ENCODE measurements at regions not wholly inside any gene's neighbourhood (a gene's known extent, or its start where the extent isn't known, plus 50 kb on each side); places are given as distances from the start of the nearest gene placed in this dataset.

DNA sequence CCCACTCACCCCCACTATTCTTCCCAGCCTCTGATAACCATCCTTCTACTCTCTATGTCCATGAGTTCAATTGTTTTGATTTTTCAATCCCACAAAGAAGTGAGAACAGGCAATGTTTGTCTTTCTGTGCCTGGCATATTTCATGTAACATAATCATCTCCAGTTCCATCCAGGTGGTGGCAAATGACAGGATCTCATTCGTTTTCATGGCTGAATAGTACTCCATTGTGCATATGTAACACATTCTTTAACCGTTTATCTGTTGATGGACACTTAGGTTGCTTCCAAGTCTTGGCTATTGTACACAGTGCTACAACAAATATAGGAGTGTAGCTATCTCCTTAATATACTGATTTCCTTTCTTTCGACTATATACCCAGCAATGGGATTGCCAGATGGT is 169.3 kb upstream of the NFIA start:
- DNase-seq, result no peak

DNA sequence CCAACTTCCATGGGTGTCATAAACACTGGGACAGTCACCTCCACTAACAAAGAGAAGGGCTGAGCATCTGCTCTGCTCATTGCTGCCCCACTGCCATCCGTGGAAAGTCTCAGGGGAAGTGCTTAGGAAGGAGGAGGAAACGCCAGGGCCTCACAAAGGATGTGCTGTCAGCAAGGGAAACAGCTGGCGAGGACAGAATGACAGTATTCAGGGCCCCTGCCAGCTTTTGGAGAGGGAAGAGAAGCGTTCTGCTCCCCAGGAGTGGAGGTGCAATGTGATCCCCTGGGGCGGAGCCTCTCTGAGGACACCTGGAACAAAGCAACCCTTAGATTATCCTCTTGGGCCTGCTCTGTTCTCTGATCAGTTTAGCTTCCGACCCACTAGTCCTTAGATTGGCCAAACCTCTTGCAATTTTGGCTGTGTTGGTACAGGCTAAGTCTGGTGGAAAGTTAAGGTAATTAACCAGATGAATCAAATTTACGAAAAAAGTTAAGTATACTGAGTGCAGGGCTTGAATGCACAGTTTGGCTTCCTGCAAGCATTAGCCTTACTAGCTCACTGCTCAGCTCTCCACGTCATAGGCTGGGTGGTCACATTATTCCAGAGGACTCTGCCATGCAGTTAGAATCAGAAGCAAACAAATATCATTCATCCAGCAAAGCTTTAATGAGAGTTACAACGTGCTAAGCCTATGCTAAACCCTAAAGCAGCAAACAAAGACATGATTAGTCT is 170.2 kb upstream of the NFIA start:
- no peak for DNase-seq

DNA sequence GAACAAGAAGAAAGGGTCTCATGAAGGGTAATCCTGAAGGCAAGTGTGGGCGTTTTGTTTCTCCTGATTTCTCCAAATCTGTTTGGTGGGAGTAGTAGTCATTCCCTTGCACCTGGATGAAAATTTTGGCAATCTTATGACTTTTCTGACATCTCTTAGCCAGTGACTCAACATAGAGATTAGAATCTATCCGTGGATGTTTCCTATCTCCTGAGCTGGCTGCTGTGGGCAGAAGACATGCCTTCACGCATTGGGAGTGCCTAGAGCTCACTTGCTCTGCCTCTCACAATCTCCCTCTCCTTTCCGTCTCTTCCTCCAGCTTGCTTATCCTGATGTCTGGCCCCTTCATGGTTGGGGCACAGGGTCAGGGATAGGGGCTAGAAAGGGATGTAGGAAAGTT is 174.2 kb upstream of the NFIA start:
- no peak for DNase-seq

DNA sequence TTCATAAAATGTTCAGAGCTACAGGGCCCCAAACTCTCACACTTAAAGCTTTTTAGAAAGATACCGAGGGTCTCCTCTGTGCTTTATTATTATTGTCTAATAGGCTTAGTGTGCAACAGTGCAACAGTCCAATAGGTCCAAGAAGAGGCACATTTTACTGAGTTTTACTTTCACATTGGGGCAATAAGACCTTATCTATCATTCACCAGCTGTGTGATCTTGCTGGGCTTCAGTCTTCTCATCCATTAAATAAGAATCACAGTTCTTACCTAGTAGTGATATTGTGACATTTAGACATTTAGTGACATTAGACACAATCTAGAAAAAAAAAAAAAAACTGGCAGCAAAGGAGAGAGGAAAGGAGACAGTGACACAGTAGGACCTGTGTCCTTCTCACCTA is 175.8 kb upstream of the NFIA start:
- no peak for DNase-seq

DNA sequence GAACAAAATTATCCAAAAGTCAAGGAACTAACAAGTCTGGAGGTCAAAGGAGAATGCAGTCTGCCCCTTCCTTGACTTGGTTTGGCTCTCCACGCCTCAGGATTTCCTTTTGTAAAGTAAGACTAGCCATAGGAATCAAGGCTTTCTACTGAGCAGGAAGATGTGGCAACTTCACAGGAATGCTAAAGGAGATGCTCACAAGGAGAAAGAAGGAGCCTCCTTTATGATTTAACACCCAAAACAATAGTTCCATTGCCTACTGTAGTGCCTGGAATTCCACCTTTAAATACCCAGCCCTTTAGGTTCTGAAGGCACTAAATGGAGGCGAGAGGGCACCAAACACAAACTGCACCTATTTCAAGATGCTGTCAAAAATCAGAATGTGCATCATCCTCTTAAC is 176.3 kb upstream of the NFIA start:
- DNase-seq, result no peak

DNA sequence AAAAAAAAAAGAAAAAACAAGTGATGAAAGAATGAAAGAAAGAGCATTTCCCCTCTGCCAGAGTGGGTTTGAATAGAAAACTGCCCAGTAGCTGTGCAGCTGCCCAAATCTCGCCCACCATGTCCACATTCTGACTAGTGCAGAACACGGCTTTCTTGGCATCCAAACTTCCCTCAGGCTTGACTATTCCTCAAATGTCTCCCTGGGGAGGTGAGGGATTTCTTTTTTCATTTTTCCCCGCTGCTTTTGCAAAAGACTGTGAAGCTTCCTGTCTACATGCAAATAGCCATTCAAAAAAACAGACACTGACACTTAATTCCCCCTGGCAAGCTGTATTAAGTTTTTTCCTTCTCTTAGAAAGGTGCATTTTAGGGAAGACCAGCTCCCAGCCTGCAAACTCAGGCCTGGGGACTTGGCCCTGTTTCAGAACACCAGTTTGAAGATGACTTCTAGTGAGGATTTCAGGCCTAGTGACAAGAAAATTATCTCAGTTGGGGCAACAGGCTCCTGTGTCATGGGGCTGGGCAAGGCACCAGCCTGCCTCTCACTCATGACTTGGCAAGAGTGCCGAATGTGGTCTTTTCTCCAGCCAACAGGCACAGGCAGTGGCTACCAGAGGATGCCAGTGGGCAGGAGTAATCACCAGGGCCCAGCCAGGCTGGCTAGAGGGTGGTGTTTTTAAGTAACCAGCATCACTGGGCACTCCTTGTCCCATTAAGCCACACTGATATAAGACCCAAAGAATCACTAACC is 178.1 kb upstream of the NFIA start:
- no peak for DNase-seq

DNA sequence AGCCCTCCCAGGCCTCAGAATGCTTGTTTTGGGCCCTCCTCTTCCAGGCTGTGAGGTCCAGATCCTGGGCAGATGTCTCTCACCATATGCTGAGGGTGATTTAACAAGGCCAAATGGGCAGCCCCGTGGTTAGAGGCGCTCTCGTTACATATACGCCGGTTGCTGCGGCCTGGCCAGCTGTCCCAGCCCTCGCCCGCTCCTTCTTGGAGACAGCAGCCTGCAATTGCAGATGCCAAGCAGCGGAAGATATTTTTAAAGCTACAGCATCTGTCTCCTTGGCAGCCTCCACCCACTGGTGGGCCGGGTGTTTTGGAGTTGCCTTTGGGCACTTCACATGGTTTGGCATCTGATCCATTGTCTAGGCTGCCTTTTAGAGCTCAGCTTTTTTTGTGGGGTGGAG is 178.8 kb upstream of the NFIA start:
- no peak for DNase-seq

DNA sequence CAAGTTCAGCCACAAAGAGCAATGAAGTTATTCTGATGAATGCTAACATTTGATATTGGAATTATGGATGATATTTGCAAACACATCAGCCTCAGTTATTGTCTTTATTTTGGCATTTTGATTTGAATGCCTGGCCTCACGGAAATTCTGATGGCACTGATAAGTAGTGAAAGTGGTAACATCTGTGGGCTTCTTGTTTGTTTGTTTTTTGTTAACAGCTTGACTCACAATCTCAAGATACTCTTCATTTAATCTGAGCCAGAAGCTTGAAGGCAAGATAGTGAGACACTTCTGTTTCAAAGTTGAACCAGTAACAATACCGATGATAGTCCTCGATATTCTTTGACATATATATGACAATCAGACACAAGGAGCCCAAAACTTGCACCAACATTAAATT is 182.9 kb upstream of the NFIA start:
- no peak for DNase-seq

DNA sequence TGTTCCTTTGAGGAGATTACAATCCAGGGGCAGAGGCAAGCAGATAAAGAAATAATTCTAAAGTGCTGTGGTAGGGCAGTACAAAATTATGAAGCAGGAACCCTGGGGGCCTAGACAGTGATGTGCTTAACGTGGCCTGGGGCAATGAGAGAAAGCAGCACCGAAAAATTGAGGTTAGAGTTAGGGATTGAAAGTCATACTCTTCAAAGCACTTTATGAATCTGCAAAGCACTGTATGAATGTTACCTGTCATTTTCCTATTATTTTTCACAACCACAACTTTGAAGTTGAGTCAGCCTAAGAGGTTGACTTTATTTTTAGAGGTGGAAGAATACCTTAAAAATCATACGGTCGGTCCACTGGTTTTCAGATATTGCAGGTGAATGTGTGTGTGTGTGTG is 183.4 kb upstream of the NFIA start:
- DNase-seq, result no peak

DNA sequence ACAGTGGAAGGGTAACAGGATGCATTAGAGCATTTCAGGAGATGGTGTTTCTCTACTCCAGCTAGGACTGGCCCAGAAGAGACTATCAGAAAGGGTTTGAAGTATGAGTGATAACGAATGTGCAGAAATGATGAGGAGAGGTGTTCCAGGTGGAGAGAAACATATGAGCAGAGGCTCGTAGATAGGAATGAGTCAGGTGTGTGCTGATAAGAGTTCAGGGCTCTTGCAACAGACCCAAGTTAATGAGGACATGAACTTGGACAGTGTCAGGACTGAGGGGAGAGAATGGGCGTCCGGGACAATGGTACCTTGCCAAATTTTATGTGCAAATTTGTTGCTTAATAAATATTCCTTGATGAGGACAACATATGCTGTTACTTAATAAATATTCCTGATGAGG is 183.9 kb upstream of the NFIA start:
- no peak for DNase-seq

DNA sequence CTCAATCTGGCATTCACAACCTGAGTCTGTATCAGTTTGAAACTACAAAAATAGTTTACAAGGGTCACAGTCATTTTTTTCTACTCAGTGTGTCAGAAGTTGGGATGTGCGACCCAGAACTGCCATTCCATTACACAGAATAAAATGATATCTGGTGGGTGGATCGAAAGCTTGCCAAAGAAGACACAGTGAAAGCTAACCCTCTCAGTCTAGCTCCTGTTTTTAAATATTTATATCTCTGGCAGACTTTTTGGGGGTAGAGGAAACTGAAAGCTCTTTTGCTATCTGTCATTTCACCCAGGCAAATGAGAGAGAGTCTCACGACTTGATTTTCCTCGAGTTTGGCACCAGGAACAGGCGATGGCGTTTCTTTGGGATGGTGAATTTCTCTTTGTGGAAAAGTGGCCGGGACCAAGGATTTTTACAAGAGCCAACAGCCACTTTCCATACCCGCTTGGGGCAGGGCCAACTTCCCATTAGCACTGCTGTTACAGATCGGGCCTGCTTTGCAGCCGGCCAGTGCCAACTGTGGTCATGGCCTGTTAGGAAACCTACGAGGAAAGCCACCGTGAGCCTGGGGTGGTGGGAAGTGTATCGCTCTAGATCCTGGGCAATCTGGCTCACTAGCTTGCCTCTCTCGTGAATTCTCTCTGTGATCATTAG is 185.5 kb upstream of the NFIA start:
- DNase-seq, result no peak

DNA sequence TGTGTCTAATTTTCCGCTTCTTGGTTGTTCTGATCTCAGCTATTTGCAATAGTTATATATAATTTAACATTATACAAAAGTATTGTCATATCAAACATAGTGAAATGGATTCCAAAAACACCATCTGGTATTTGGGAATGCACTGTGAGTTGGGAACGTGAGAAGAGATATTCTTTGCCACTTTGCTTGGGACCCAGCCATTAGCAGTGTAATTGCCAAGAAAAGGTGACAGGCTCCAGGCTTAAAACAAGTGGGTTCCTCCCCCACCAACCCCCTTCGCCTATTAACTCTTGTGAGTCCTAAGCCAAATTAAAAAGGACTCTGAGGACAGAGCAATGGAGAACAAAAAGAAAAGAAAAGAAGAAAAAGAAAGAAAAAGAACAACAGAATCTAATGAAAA is 186.7 kb upstream of the NFIA start:
- no peak for DNase-seq

DNA sequence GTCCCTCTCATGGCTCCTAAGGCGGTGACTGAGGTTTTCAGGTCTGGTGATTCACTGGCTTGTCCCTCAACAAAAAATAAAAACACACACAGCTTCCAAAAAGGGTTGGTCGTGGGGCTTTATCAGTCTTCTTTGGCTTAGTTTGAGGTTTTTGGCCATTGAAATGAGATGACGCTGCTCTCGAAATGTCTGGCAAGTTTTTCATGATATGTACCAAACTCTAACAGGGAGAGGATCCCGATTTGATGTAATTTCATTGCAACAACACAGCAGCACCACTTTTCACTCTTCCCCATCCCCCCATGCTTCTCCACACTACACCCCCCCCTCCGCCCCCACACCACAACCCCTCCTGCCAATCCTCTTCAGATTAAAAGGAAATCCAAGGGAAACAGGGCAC is 187.1 kb upstream of the NFIA start:
- DNase-seq, result no peak

DNA sequence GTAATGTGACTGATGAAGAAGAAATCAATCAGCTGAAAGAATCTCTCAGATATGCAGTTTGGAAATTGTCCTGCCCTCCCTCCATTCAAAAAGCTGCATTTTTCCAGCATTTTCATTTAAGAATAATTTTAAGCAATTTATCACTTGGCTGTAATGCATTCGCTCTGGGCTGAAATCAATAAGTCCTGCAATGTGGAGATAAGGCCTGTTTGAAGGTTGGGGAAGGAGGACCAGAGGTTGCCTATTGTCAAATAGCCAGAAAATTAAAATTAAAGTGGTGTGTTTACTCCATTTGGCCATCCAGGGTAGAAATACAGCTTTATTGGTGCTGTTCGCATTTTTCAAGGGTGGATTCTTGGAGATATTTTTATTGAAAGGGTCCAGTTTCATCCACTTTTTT is 187.6 kb upstream of the NFIA start:
- DNase-seq, result no peak

DNA sequence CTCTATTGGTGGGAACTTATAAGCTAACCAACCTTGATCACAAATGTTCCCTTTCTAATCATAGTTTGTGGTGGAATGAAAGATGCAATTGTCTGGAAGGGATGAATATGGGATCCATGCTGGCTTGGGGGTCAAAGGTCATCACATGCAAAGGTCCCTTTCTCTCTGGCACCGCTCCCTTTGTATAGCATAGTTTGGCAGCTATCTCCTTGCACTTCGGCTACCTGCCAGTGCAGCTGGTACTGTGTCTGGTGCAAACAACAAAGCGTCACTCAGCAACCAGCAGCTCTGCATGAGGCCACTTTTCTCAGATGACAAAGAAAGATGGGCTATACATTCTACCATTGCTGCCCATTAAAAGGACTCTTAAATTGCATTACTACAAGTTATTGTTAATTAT is 188.2 kb upstream of the NFIA start:
- DNase-seq, result no peak

DNA sequence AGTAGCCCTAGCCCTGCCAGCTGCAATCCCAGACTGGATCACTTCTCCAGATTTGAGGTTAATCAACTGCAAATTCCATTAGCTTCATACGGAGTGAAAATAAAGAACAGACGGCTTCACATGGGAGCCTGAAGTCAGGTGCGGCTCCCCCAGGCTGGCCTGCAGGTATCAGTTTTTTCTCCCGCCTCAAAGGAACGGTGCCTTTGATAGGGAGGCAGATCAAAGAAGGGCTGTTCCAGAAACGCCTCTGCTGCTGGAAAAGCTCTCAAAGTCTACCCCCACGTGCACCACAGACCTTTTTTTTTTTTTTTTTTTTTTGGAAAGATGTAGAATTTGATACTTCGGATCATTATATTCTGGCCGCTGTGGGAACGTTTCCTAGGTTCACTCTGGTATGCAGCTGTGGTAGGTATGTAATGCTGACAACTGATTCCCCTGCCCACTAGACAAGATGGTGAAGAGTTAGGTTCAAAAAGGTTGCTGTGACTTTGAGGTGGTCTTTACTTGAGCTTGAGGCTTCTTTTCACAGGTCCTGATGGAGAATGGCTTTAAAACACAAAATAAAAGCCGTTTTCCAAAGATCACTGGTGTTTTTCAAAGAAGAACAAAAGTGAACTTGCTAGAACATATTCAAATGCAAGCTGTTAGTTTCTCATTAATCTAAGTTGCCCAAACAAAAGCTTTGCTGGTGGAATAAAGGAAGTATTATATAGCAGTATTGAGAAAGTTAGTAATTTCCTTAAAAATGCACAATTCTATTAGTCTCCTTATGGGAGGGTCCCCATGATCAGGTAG is 189.0 kb upstream of the NFIA start:
- DNase-seq, result no peak

DNA sequence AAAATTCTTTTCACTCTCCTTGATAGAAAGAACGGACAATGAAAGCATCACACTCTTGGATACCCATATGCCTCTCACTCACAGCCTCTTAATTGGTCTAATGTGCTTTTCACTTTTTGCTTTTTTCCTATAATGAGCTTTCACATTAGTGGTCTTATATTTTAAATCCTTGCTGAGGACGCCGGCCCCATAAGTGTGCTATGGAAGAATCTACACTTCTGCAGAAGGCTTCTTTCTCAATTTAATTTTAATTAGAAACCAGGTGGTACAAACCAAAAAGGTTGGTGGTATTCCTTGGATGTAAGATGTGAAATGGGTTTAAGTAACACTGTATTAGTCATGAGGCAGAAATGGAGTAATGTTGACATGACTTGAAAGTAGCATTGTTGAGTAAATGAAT is 190.6 kb upstream of the NFIA start:
- no peak for DNase-seq

DNA sequence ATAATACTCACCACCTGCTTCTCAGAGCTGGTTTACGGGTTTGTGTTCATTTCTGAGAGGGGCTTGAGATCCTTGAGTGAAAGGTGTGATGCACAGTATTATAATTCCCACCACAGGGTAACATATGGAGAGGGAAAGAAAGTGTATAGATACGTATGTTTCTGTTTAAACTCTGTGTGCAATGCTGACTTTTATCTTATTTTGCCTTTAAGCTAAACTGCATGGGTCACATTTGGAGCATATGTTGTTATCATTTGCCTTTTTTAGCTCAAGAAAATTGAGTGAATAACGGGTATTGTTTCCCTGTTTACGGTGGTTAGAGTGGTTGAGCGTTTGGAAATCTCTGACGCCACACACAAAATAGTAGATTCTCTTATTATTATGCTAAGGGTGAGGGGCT is 191.1 kb upstream of the NFIA start:
- no peak for DNase-seq

DNA sequence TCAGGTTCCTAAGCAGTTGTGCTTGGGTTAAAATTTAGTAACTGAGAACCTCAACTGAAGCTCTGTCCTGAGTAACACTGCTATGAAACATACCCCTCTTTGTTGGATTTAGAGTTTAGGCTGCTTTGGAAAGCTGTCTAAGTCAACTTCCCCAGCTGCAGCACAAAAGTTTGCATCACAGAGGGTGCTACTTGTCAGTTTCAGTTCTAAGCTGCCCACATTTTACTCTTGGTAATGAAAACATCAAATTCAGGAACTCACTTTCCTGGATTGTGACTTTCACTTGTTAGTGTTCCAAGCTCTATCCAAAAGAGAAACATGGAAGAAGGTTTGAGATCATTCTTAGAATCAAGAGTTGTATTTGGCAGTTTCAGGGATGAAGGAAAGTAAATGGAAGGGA is 191.7 kb upstream of the NFIA start:
- no peak for DNase-seq

DNA sequence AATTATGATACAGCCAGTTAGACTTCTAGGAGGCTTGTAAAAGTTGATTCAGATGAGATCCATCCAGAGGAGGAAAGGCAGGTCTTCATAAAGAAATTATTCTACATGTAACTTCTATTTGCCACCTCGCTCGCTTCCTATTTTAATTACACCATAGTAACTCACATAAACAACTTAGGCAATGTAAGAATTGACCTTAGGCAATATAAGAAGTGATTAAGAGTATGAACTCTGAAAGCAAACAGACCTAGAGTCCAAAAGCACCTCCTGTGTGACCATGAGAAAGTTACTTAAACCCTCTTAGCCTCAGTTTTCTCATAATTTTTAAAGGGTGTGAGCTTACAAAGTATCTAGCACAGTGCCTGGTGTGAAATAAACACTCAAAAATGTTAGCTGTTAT is 192.7 kb upstream of the NFIA start:
- DNase-seq, result no peak

DNA sequence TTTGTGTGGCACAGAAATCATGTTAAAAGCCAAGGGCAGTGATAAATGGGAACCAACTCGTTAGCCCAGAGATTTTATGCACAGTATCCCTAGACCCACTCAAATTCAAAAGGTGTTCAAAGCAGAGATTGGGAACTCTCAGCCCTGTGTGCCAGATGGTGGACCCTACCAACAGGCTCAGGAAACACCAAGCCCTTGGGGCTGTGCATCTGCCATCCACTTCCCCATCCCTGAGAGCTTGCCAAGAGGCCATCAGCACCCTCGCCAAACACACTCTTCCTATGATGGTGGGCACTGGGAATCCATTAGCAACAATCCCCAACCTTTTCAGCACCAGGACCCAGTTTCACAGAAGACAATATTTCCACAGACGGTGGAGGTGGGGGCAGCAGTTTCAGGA is 194.2 kb upstream of the NFIA start:
- DNase-seq, result no peak

DNA sequence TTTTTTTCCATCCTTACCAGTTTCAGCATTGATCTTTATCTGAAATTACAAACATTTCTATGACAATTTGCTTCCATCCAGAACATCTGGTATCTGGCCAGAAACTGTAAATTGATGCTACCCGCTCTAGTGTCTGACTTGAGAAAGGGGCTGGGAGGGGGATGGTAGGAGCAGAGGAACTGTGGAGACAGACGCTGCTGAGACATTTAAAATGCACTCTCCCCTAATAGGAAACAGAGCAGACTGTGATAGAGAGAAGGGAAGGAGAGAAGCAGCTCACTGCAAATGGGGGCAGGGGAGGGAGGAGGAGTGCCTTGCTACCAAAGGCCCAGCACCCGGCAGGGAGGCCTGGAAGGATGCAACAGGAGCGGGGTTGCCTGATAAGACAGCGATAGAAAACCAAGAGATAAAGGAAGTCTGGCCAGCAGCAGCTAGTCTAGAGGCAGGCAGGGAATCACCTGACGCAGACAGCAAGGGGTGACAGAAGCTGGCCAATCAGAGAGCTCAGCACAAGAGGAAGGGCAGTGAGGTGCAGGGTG is 195.5 kb upstream of the NFIA start:
- no peak for DNase-seq

DNA sequence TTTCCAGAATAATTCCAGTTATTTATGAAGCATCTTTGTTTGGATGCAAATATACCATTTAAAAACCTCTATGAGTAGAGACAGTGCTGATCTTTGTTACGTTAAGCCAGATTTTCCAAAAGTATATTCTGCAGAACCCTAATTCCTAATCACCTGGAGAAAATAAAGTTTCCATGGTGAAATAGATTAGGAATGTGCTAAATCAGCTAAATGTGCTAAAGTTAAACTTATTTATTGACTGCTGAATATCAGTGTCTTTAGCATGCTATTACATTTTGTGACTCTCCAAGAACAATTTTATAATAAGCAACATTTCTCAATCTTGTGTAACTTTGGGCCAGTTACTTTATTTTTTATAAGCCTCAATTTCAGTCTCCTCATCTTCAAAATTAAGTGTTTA is 196.3 kb upstream of the NFIA start:
- DNase-seq, result no peak
